Adipocyte (in vitro differentiated cells): ENCODE measurements at regions not wholly inside any gene's neighbourhood (a gene's known extent, or its start where the extent isn't known, plus 50 kb on each side); places are given as distances from the start of the nearest gene placed in this dataset.
A peak's percentile ranks its signal among the peaks of the same experiment; 100 is the strongest.

Experiments used
- DNase-seq: peaks from one replicate; pipeline ENCODE4 v3.0.0-alpha.2; 2015; ENCODE audit warnings: low read depth
- H3K27me3 ChIP-seq: replicated peaks from 2 replicates; pipeline ENCODE4 v1.7.0; 2013; ENCODE audit warnings: mild to moderate bottlenecking, low read length, moderate library complexity; ENCODE audit not compliant: control insufficient read depth, insufficient read depth
- H3K36me3 ChIP-seq: 2 replicates; pipeline ENCODE4 v1.7.0; 2013; ENCODE audit warnings: low read length, mild to moderate bottlenecking, moderate library complexity; ENCODE audit not compliant: control insufficient read depth, insufficient read depth, severe bottlenecking
- H3K4me1 ChIP-seq: 2 replicates; pipeline ENCODE4 v1.7.0; 2013; ENCODE audit warnings: mild to moderate bottlenecking, low read length, moderate library complexity; ENCODE audit not compliant: control insufficient read depth, insufficient read depth
- H3K4me3 ChIP-seq: 2 replicates; pipeline ENCODE4 v1.7.0; 2013; ENCODE audit warnings: mild to moderate bottlenecking, low read length, moderate library complexity
- H3K9ac ChIP-seq: 2 replicates; pipeline ENCODE4 v1.7.0; 2013; ENCODE audit warnings: mild to moderate bottlenecking, low read length, moderate library complexity
- H3K9me3 ChIP-seq: 2 replicates; pipeline ENCODE4 v1.7.0; 2013; ENCODE audit warnings: mild to moderate bottlenecking, low read length, moderate library complexity; ENCODE audit not compliant: control insufficient read depth

DNA sequence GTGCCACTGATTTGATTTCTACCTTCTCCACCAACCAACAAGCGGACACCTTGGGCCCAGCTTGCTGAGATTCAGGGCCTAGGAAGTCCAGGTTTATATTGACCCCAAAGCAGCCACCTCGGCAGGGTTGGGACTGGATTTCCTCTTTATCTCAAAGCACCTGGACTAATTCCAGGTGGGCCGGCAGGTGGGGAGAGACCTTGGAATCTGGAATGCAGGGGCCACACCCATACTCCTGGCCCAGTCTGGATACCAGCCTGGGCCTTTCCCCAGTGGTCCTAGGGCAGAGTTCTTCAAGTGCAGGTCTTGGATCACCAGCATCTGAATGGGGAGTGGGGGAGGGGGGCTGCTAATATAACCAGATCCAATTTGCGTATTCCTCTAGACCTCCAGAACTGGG lies 93.1 kb downstream of the PCDH1 start:
- Histone ChIP-seq H3K4me3 (no peak overlapping the region), H3K9me3 (no peaks in the 10 kb centered on the region), H3K27me3 (peaks cover 48% of the 10 kb centered on the region), H3K9ac (no peak overlapping the region), H3K4me1 (no peaks in the 10 kb centered on the region), H3K36me3 (no peaks in the 10 kb centered on the region)
- no peak for DNase-seq

DNA sequence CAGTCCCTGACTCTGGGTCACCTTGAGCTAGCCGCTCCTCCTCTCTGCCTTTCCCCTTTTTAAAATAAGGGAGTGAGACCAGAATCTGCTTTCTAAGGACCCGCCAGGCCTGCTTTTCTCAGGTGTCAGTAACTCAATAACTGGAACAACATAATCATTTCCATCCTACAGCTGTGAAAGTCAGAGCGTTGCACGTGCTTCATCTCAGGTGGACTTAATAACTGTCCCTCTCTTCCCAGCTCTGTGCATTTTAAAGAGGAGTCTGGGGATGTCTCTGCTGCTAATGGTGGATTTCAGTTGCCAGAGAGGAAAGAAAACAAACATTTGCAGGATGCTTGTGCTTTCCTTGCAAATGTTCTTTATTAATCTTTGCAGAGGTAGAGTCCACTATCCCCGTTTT lies 93.7 kb downstream of the PCDH1 start:
- Histone ChIP-seq H3K4me3 (no peak overlapping the region), H3K27me3 (peaks cover 42% of the 10 kb centered on the region), H3K9ac (no peak overlapping the region), H3K36me3 (no peaks in the 10 kb centered on the region), H3K4me1 (no peaks in the 10 kb centered on the region), H3K9me3 (no peaks in the 10 kb centered on the region)
- DNase-seq, result no peak

DNA sequence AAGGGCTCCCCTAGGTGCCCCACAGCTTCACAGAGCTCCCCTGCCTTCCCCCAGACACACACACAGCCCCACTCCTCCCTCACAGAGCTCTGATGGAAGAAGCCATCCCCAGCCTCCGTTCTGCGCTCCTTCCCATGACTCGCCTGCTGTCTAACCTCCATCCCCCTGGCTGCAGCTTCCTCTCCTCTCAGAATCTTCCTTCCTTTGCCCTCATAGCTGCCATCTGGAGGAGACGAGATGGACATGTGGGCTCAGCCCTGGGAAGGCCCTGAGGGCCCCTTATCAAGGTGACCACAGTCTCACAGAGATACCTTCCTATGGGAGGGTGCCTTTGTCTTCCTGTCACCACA lies 94.3 kb downstream of the PCDH1 start:
- H3K36me3 ChIP-seq, result no peaks in the 10 kb centered on the region
- no peaks in the 10 kb centered on the region for H3K9me3 ChIP-seq
- H3K4me3 ChIP-seq, result no peak overlapping the region
- peaks cover 37% of the 10 kb centered on the region for H3K27me3 ChIP-seq
- no peak for DNase-seq
- peaks cover 1% of the 10 kb centered on the region for H3K4me1 ChIP-seq
- H3K9ac ChIP-seq, result no peak overlapping the region

DNA sequence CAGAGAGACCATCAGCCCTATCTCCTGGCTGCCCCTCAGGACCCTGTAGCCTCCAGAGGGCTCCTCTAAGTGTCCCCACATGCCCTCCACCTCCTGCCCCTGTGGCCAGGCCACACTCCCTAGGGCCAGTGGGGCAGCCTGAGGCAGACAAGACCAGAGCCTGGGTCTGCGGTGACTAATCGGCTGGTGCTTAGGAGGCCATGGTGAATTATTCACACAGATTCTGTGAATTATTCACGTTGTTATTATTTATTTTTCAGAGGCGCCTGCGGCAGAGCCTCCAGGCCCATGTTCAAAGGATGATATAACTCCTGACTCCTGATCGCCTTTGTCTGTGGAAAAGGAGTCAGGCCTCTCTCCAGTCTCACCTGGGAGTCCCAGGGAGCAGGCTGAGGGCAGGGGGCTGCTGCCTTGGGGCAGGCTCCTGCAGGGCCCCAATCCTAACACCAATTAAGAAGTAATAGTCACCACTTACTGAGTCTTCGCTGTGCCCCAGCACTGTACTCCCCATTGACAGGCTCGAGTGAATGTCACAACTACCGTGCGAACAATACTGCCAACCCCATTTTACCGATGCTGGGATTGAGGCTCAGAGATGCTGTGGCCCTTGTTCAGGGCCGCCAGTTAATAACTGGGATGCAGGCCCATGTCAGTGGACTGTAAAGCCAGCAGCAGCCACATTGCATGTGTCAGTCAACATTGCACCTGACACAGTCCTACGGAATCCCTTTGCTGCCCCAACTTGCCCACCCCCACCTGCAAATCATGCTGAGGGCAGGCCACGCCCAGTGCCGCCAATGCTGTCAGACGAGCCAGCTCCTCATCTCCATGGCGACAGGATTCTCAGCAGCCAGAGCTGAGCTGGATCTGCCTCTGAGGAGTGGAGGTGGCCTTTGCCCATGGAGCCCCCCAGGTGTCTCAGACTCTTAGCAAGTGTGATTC lies 94.9 kb downstream of the PCDH1 start:
- no peak overlapping the region for H3K9ac ChIP-seq
- no peak overlapping the region for H3K4me3 ChIP-seq
- H3K36me3 ChIP-seq, result no peaks in the 10 kb centered on the region
- H3K4me1 ChIP-seq, result peaks cover 8% of the 10 kb centered on the region
- peaks cover 30% of the 10 kb centered on the region for H3K27me3 ChIP-seq
- H3K9me3 ChIP-seq, result no peaks in the 10 kb centered on the region
- no peak for DNase-seq

DNA sequence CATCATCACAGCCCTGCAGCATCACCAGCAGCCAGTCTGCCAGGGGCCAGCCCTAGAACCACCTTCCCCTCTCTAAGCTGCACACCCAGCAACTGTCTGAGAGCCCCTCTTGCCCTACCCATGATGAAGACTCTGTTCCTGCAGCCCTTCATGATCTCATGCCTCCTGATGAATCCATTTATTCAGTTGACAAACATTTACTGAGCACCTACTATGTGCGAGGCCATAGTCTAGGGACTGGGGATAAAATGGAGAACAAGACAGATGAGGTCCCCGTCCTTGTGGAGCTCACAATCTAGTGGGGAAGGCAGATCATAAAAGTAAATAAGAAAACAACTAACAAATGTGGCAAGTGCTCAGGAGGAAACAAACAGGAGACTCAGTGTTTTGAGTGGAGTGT lies 96.3 kb downstream of the PCDH1 start:
- H3K27me3 ChIP-seq, result peaks cover 24% of the 10 kb centered on the region
- no peak overlapping the region for H3K9ac ChIP-seq
- H3K4me3 ChIP-seq, result no peak overlapping the region
- H3K36me3 ChIP-seq, result no peaks in the 10 kb centered on the region
- H3K9me3 ChIP-seq, result no peaks in the 10 kb centered on the region
- DNase-seq, result no peak
- peaks cover 8% of the 10 kb centered on the region for H3K4me1 ChIP-seq

DNA sequence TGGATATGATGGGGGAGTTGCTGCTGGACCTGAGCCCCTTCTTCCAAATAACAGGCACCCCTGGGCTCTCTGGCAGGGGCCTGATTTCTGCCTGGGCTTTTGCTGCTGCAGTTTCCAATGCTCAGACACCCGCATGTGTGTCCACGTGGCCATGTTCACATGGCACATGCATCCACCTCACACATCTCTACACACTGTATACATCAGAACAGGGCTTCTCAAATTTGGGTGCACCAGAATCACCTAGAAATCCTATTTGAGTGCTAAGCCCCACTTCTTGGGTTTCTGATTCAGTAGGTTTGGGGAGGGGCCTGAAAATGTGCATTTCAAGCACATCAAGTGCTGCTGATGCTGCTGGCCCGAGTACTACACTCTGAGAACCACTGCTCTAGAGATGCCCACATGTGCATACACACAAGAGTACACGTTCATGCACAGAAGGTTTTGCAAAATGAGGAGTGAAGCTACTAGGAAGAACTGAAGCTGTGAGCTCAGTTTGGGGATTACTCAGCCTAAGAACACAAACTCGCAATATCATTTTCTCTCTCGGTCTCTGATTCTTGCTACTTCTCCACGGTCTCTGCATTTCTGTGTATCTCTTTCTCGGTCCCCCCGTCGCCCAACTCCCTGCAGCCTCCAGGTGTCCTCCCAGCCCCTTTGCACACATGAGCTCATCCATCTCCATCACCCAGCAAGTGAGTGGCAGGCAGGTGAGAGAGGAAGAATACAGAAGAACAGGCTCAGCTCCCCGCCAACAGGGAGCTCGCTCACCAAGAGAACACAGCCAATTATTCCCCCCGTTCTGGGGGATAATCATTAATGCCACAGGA lies 97.0 kb downstream of the PCDH1 start:
- no peak for DNase-seq
- Histone ChIP-seq H3K36me3 (no peaks in the 10 kb centered on the region), H3K9me3 (no peaks in the 10 kb centered on the region), H3K4me3 (no peak overlapping the region), H3K4me1 (peaks cover 8% of the 10 kb centered on the region), H3K9ac (no peak overlapping the region), H3K27me3 (peaks cover 20% of the 10 kb centered on the region)

DNA sequence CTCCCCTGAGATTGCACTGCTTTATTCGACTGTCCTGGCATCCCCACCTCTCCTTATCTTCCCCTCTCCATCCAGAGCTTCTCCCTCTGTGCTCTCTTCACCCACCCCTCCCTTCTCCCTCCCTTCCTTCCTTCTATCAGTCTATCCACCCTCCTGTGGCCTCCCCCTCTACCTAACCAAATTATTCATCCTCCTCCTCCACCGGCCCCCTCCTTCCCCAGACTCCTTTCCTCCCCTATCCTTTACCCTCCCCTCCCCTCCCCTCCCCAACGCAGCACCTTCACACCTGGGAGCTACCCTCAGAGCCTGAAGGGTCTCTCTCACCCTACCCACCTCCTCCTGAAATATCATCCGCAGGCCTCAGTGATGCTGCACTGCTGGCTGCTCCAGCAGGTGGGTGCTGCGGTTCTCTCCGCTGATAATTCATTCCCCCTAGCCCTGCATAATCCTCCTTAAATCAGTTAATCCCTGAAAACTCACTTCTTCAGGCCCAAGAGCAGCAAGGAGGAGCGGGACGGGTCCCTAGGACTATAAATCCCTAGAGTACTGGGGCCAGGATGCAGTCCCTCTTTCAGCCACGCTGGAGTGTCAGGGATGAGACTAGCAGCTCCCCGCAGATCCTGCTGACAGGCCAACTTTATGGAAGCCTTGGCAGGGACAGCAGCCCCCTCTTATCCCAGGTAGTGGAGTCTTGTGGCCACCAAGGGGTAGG lies 97.8 kb downstream of the PCDH1 start:
- H3K4me1 ChIP-seq, result peaks cover 8% of the 10 kb centered on the region
- H3K27me3 ChIP-seq, result peaks cover 20% of the 10 kb centered on the region
- no peak overlapping the region for H3K4me3 ChIP-seq
- H3K9ac ChIP-seq, result no peak overlapping the region
- H3K9me3 ChIP-seq, result no peaks in the 10 kb centered on the region
- no peak for DNase-seq
- H3K36me3 ChIP-seq, result no peaks in the 10 kb centered on the region

DNA sequence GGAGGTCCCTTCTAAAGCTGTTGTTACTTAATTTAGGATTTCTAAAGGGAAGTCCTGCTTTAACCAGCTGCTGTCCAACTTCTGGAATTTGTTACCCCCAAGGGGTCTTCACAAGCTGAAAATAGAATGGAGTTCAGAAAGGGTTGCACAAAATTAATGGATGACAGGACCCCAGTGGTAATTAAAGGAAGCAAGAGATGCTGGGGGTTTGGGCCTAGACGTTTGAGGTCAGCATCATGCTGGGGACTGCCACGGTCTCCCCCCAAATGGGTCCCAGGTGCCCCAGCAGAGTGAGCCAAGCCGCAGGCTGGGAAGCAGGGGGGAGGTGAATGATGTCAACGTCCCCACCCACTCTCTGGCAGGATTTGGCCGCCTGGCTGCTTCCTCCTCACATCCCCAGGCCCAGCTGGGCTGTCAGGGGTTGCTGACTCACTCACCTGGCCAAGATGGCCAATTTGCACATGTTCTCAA lies 97.5 kb upstream of the ARAP3 start:
- no peak for DNase-seq
- no peaks in the 10 kb centered on the region for H3K36me3 ChIP-seq
- no peak overlapping the region for H3K4me3 ChIP-seq
- no peak overlapping the region for H3K9ac ChIP-seq
- H3K9me3 ChIP-seq, result no peaks in the 10 kb centered on the region
- peaks cover 8% of the 10 kb centered on the region for H3K4me1 ChIP-seq
- peaks cover 17% of the 10 kb centered on the region for H3K27me3 ChIP-seq

DNA sequence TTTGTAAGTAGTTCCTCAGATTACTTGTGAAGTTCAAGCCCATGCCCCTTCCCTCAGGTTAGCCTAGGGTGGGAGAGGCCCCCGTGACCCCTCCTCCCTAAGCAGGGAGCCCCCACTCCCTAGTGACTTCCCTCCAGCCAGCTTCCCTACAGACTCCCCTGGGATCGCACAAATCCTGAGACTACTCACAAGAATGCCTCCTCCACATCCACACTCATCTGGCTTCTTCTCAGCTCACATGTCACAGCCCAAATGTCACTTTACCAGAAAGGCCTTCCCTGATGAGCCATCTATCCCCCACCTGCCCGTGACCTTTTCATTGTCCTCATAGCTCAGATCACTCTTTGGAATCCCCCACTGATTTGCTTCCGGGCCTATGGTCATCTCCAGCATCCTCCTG lies 96.7 kb upstream of the ARAP3 start:
- Histone ChIP-seq H3K27me3 (peaks cover 17% of the 10 kb centered on the region), H3K9me3 (no peaks in the 10 kb centered on the region), H3K9ac (no peak overlapping the region), H3K4me1 (peaks cover 8% of the 10 kb centered on the region), H3K4me3 (no peak overlapping the region), H3K36me3 (no peaks in the 10 kb centered on the region)
- no peak for DNase-seq

DNA sequence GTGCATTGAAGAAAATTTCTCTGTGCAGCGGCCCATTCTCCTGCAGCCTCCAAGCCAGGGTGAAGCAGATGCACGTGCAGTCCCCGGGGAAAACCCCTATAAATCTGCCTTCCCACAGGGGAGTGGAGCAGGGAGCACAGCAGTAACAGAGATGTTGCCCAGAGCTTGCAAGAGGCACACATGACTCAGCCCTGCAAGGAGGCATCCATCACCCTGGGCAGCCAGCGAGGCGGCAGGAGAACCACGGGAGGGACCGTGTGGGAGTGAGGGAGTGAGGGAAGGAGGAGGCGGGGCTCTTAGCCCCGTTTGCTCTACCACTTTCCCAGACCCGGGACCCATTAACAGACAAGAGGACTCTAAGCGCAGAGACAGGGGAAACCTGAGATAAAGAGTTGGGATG lies 96.2 kb upstream of the ARAP3 start:
- DNase-seq, result peak; percentile 47
- no peaks in the 10 kb centered on the region for H3K9me3 ChIP-seq
- peaks cover 8% of the 10 kb centered on the region for H3K4me1 ChIP-seq
- H3K27me3 ChIP-seq, result peaks cover 19% of the 10 kb centered on the region
- no peak overlapping the region for H3K4me3 ChIP-seq
- H3K9ac ChIP-seq, result no peak overlapping the region
- no peaks in the 10 kb centered on the region for H3K36me3 ChIP-seq

DNA sequence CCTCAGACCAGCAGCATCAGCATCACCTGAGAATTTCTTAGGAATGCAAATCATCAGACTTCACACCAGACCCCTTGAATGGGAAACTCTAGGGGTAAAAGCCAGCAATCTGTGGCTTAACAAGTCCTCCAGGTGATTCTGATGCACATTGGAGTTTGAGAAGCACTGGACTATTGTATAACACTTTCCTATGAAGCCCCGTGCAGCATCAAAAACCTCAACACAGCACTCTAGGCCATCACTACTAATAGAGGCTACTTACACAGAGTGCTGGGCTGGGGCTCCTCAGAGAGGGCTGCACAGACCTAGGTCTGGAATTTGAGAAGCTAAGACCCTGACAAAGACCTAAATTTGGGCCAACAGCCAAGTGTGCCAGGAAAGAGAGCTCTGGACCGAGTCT lies 95.7 kb upstream of the ARAP3 start:
- no peaks in the 10 kb centered on the region for H3K36me3 ChIP-seq
- DNase-seq, result no peak
- H3K9me3 ChIP-seq, result no peaks in the 10 kb centered on the region
- peaks cover 23% of the 10 kb centered on the region for H3K27me3 ChIP-seq
- H3K4me3 ChIP-seq, result no peak overlapping the region
- H3K4me1 ChIP-seq, result peaks cover 8% of the 10 kb centered on the region
- no peak overlapping the region for H3K9ac ChIP-seq
